HG03457 (cell line): ENCODE measurements at regions not wholly inside any gene's neighbourhood (a gene's known extent, or its start where the extent isn't known, plus 50 kb on each side); places are given as distances from the start of the nearest gene placed in this dataset.

Experiments
- ATAC-seq: cut with Tn5 transposase; IDR thresholded peaks from one replicate; pipeline ENCODE4 v1.9.1; 2021; ENCODE audit warnings: moderate number of reproducible peaks; ENCODE audit not compliant: unreplicated experiment

DNA sequence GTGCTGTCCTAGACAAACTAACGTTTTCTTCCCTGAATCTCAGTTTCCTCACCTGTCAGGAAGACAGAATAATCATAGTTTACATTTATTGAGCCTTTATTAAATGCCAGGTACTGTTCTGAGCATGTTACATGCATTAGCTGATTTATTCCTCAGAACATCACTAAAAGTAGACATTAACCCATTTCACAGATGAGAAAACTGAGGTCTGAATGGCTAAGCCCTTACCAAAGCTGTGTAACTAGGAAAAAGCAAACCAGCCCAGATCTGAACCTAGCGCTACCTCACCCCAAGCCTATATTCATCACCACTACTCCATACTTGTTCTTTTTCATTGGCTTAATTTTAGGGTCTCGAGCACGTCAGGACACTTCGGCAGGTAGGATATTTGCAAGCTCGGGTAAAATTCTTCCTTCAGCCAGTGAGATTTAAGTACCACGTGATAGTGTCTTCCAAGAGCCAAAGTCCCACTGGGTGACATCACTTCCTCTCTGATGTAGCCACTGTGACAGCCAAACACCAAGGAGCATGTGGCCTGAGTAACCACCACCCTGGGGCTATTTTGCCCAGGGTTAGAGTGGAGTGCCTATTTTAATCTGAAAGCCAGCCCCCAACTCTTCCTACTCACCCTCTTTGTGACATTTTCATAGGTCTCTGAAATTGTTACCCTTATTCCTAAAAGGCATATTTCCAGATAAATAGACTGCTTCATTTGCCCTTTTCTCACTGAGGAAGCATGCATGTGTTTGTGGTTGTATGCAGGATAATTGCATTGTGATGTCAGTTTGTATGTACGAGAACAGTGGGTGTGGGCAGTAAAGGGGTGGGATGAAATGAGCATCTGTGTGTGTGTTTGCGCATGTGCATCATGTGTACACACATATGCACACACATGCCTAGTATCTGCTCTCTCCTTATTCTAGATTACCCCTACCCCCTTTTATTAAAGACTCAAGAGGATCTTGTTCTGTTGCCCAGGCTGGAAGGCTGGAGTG, 62.2 kb upstream of the WSCD2 start:
- ATAC-seq: no peak

DNA sequence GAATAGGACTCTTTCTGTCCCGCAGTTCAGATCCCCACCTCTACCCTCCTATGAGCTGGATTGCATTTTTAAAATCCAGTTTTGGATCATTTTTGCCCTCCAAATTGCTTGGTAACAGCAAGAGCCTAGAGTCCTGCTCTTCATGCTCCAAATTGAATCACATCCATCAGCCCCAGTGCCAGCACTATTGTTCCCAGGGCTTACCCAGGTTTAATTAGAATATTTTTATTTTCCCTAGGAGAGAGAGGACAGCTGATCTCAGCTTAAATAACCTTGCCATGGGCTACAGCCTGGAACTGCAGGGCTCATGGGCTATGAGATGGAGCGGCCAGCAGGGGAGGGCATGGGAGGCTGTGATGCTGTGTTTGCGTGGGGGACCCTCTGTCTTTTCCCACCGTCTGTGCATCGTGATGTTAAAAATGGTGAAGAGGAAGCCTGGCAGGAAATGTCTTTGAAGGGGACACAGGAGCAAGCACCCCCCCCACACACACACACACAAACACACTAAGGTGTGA, 59.4 kb upstream of the WSCD2 start:
- ATAC-seq: no peak

DNA sequence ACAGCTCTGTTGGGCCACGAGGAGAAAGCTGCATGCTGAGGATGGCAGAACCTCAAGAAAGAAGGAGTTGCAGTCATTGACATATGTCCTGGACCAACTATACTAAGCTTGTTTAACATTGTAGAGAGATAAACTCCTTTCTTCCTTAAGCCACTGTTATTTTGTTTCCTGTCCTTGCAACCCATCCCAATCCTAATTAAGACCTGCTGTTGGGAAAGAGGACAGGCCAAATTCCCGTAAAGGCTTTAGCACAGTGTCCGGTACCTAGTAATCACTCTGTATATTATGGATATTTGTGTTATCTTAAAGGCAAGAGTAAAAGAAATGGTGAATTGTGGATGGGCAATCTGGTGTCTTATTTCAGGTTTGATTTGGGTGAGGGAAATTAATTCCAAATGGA, 53.5 kb upstream of the WSCD2 start:
- ATAC-seq: no peak

DNA sequence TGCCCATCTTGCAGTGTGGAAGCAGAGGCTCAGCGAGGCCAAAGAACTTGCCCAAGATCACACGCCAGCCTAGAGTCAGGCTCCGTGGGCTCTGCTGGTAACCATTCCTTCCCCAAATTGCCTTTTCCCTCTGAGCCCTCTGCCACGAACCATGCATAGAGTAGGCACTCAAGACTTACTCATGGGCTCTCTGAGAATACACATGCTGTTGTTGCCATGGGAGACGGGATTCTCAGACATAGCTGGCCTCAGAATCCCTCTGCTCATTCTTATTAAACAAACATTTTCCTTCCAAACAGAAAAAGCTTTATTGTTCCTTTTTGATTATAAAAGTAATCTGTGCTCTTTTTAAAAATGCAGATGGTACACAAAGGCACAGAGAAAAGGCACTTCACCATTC, 52.5 kb upstream of the WSCD2 start:
- ATAC-seq: no peak

DNA sequence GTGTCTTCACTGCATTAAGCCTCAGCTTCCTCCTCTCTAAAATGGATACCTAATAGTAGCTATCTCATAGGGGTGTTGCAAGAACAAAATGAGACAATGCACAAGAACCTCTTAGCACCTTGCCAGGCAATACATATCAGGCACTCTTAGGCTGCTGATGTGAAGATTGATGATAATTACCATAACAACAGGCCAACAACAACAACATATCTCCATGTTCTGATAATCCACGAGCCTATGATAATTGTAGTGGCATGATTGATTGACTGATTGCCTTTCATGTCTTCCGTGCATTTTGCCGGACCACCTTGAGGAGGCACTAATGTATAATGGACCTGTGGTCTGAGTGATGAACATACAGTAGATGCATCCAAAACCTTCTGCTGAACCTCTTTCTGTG, 50.7 kb upstream of the WSCD2 start:
- ATAC-seq: no peak
